ENCODE measurements at regions not wholly inside any gene's neighbourhood (a gene's known extent, or its start where the extent isn't known, plus 50 kb on each side); places are given as distances from the start of the nearest gene placed in this dataset.

GRCh38 chr4:179182741-179183140 lies 1740.5 kb upstream of the AGA start:
- Histone ChIP-seq H3K27ac (ENCODE audit: insufficient read depth, low read length, poor library complexity, severe bottlenecking) (no peak overlapping the region), H3K4me3 (ENCODE audit: low read depth, low read length) (no peak overlapping the region), H3K4me1 (ENCODE audit: control insufficient read depth, insufficient read depth, low read length, poor library complexity, severe bottlenecking) (no peaks in the 10 kb centered on the region), H3K27me3 (ENCODE audit: control insufficient read depth, insufficient read depth, low read length) (no peaks in the 10 kb centered on the region), H3K9me3 (ENCODE audit: control insufficient read depth in 2 of 2, low read length in 2 of 2) (peaks cover 0 to 4% of the 10 kb centered on the region in 2 experiments), H3K36me3 (ENCODE audit: control insufficient read depth, insufficient read depth, low read length) (no peaks in the 10 kb centered on the region)
- H3K27me3 Mint-ChIP-seq = no peaks in the 10 kb centered on the region
- no peaks in the 10 kb centered on the region for H3K4me1 Mint-ChIP-seq
- no peaks in the 10 kb centered on the region for H3K36me3 Mint-ChIP-seq
- H3K9me3 Mint-ChIP-seq = peaks cover 2 to 24% (median 7%) of the 10 kb centered on the region in 7 donors
- no peak overlapping the region for H3K27ac Mint-ChIP-seq
- no peak overlapping the region for H3K4me3 Mint-ChIP-seq
- DNase-seq = no peak
- no peak for ATAC-seq (ENCODE audit: low read depth in 2 of 2)

GRCh38 chr4:179195887-179196286 lies 1753.7 kb upstream of the AGA start:
- Histone ChIP-seq H3K9me3 (ENCODE audit: control insufficient read depth in 2 of 2, low read length in 2 of 2) (no peaks in the 10 kb centered on the region), H3K27me3 (ENCODE audit: control insufficient read depth, insufficient read depth, low read length) (no peaks in the 10 kb centered on the region), H3K4me3 (ENCODE audit: low read depth, low read length) (no peak overlapping the region), H3K27ac (ENCODE audit: insufficient read depth, low read length, poor library complexity, severe bottlenecking) (no peak overlapping the region), H3K36me3 (ENCODE audit: control insufficient read depth, insufficient read depth, low read length) (no peaks in the 10 kb centered on the region), H3K4me1 (ENCODE audit: control insufficient read depth, insufficient read depth, low read length, poor library complexity, severe bottlenecking) (no peaks in the 10 kb centered on the region)
- ATAC-seq (ENCODE audit: low read depth in 2 of 2) (no peak), DNase-seq (no peak)
- H3K4me3 Mint-ChIP-seq = peak overlapping the region in 1 of 4 donors; percentile 43
- peaks cover 3 to 13% (median 7%) of the 10 kb centered on the region in 7 donors for H3K9me3 Mint-ChIP-seq
- no peaks in the 10 kb centered on the region for H3K4me1 Mint-ChIP-seq
- no peaks in the 10 kb centered on the region for H3K36me3 Mint-ChIP-seq
- no peaks in the 10 kb centered on the region for H3K27me3 Mint-ChIP-seq
- no peak overlapping the region for H3K27ac Mint-ChIP-seq

- Histone ChIP-seq H3K4me1 (ENCODE audit: control insufficient read depth, insufficient read depth, low read length, poor library complexity, severe bottlenecking) (no peaks in the 10 kb centered on the region), H3K27me3 (ENCODE audit: control insufficient read depth, insufficient read depth, low read length) (no peaks in the 10 kb centered on the region), H3K4me3 (ENCODE audit: low read depth, low read length) (no peak overlapping the region), H3K27ac (ENCODE audit: insufficient read depth, low read length, poor library complexity, severe bottlenecking) (no peak overlapping the region), H3K36me3 (ENCODE audit: control insufficient read depth, insufficient read depth, low read length) (no peaks in the 10 kb centered on the region), H3K9me3 (ENCODE audit: control insufficient read depth in 2 of 2, low read length in 2 of 2) (no peaks in the 10 kb centered on the region)
- Mint-ChIP-seq H3K36me3 (no peaks in the 10 kb centered on the region), H3K27ac (no peak overlapping the region), H3K4me1 (no peaks in the 10 kb centered on the region), H3K4me3 (no peak overlapping the region), H3K9me3 (peaks cover 1 to 12% (median 7%) of the 10 kb centered on the region in 7 donors), H3K27me3 (no peaks in the 10 kb centered on the region)
- DNase-seq (no peak), ATAC-seq (ENCODE audit: low read depth in 2 of 2) (no peak)
Observed at GRCh38 chr4:179196511-179196910, 1754.3 kb upstream of the AGA start.

GRCh38 chr4:179200681-179201080 lies 1758.4 kb upstream of the AGA start:
- Mint-ChIP-seq H3K27ac (peak overlapping the region in 1 of 3 donors; percentile 32), H3K4me1 (no peaks in the 10 kb centered on the region), H3K27me3 (no peaks in the 10 kb centered on the region), H3K36me3 (no peaks in the 10 kb centered on the region), H3K9me3 (peaks cover 2 to 10% (median 7%) of the 10 kb centered on the region in 7 donors), H3K4me3 (no peak overlapping the region)
- H3K27me3 ChIP-seq (ENCODE audit: control insufficient read depth, insufficient read depth, low read length) = no peaks in the 10 kb centered on the region
- no peak overlapping the region for H3K4me3 ChIP-seq (ENCODE audit: low read depth, low read length)
- H3K36me3 ChIP-seq (ENCODE audit: control insufficient read depth, insufficient read depth, low read length) = no peaks in the 10 kb centered on the region
- DNase-seq = no peak
- H3K27ac ChIP-seq (ENCODE audit: insufficient read depth, low read length, poor library complexity, severe bottlenecking) = no peak overlapping the region
- no peaks in the 10 kb centered on the region for H3K9me3 ChIP-seq (ENCODE audit: control insufficient read depth in 2 of 2, low read length in 2 of 2)
- H3K4me1 ChIP-seq (ENCODE audit: control insufficient read depth, insufficient read depth, low read length, poor library complexity, severe bottlenecking) = no peaks in the 10 kb centered on the region
- no peak for ATAC-seq (ENCODE audit: low read depth in 2 of 2)

- no peaks in the 10 kb centered on the region for H3K36me3 ChIP-seq (ENCODE audit: control insufficient read depth, insufficient read depth, low read length)
- H3K9me3 ChIP-seq (ENCODE audit: control insufficient read depth in 2 of 2, low read length in 2 of 2) = peaks cover 0 to 3% of the 10 kb centered on the region in 2 experiments
- no peaks in the 10 kb centered on the region for H3K36me3 Mint-ChIP-seq
- no peaks in the 10 kb centered on the region for H3K27me3 Mint-ChIP-seq
- no peaks in the 10 kb centered on the region for H3K4me1 ChIP-seq (ENCODE audit: control insufficient read depth, insufficient read depth, low read length, poor library complexity, severe bottlenecking)
- peaks cover 2 to 34% (median 10%) of the 10 kb centered on the region in 7 donors for H3K9me3 Mint-ChIP-seq
- no peak overlapping the region for H3K4me3 ChIP-seq (ENCODE audit: low read depth, low read length)
- no peak for DNase-seq
- H3K4me1 Mint-ChIP-seq = peaks cover 0 to 6% (median 0%) of the 10 kb centered on the region in 4 donors
- no peak overlapping the region for H3K27ac ChIP-seq (ENCODE audit: insufficient read depth, low read length, poor library complexity, severe bottlenecking)
- H3K27me3 ChIP-seq (ENCODE audit: control insufficient read depth, insufficient read depth, low read length) = no peaks in the 10 kb centered on the region
- ATAC-seq (ENCODE audit: low read depth in 2 of 2) = no peak
- H3K27ac Mint-ChIP-seq = no peak overlapping the region
- H3K4me3 Mint-ChIP-seq = no peak overlapping the region
Observed at GRCh38 chr4:179225594-179225993, 1783.4 kb upstream of the AGA start.

GRCh38 chr4:179248821-179249220 lies 1806.6 kb upstream of the AGA start:
- Mint-ChIP-seq H3K4me1 (no peaks in the 10 kb centered on the region), H3K27me3 (no peaks in the 10 kb centered on the region), H3K36me3 (no peaks in the 10 kb centered on the region), H3K9me3 (peaks cover 2 to 19% (median 6%) of the 10 kb centered on the region in 7 donors), H3K4me3 (no peak overlapping the region), H3K27ac (no peak overlapping the region)
- H3K4me3 ChIP-seq (ENCODE audit: low read depth, low read length) = no peak overlapping the region
- DNase-seq (no peak), ATAC-seq (ENCODE audit: low read depth in 2 of 2) (no peak)
- no peaks in the 10 kb centered on the region for H3K4me1 ChIP-seq (ENCODE audit: control insufficient read depth, insufficient read depth, low read length, poor library complexity, severe bottlenecking)
- H3K27me3 ChIP-seq (ENCODE audit: control insufficient read depth, insufficient read depth, low read length) = no peaks in the 10 kb centered on the region
- no peaks in the 10 kb centered on the region for H3K9me3 ChIP-seq (ENCODE audit: control insufficient read depth in 2 of 2, low read length in 2 of 2)
- H3K27ac ChIP-seq (ENCODE audit: insufficient read depth, low read length, poor library complexity, severe bottlenecking) = no peak overlapping the region
- H3K36me3 ChIP-seq (ENCODE audit: control insufficient read depth, insufficient read depth, low read length) = no peaks in the 10 kb centered on the region

- Mint-ChIP-seq H3K36me3 (no peaks in the 10 kb centered on the region), H3K27me3 (no peaks in the 10 kb centered on the region), H3K9me3 (peaks cover 1 to 21% (median 6%) of the 10 kb centered on the region in 7 donors), H3K4me1 (no peaks in the 10 kb centered on the region), H3K27ac (no peak overlapping the region), H3K4me3 (no peak overlapping the region)
- H3K4me1 ChIP-seq (ENCODE audit: control insufficient read depth, insufficient read depth, low read length, poor library complexity, severe bottlenecking) = no peaks in the 10 kb centered on the region
- no peaks in the 10 kb centered on the region for H3K36me3 ChIP-seq (ENCODE audit: control insufficient read depth, insufficient read depth, low read length)
- DNase-seq (no peak), ATAC-seq (ENCODE audit: low read depth in 2 of 2) (no peak)
- H3K27ac ChIP-seq (ENCODE audit: insufficient read depth, low read length, poor library complexity, severe bottlenecking) = no peak overlapping the region
- H3K9me3 ChIP-seq (ENCODE audit: control insufficient read depth in 2 of 2, low read length in 2 of 2) = peaks cover 0 to 4% of the 10 kb centered on the region in 2 experiments
- no peaks in the 10 kb centered on the region for H3K27me3 ChIP-seq (ENCODE audit: control insufficient read depth, insufficient read depth, low read length)
- H3K4me3 ChIP-seq (ENCODE audit: low read depth, low read length) = no peak overlapping the region
Observed at GRCh38 chr4:179268791-179269190, 1826.6 kb upstream of the AGA start.

GRCh38 chr4:179272282-179272681 lies 1830.0 kb upstream of the AGA start:
- Histone ChIP-seq H3K27me3 (ENCODE audit: control insufficient read depth, insufficient read depth, low read length) (no peaks in the 10 kb centered on the region), H3K36me3 (ENCODE audit: control insufficient read depth, insufficient read depth, low read length) (no peaks in the 10 kb centered on the region), H3K27ac (ENCODE audit: insufficient read depth, low read length, poor library complexity, severe bottlenecking) (no peak overlapping the region), H3K4me3 (ENCODE audit: low read depth, low read length) (no peak overlapping the region), H3K4me1 (ENCODE audit: control insufficient read depth, insufficient read depth, low read length, poor library complexity, severe bottlenecking) (no peaks in the 10 kb centered on the region), H3K9me3 (ENCODE audit: control insufficient read depth in 2 of 2, low read length in 2 of 2) (peaks cover 0 to 4% of the 10 kb centered on the region in 2 experiments)
- no peak overlapping the region for H3K4me3 Mint-ChIP-seq
- ATAC-seq (ENCODE audit: low read depth in 2 of 2) (no peak), DNase-seq (no peak)
- no peaks in the 10 kb centered on the region for H3K27me3 Mint-ChIP-seq
- no peak overlapping the region for H3K27ac Mint-ChIP-seq
- H3K36me3 Mint-ChIP-seq = no peaks in the 10 kb centered on the region
- peaks cover 0 to 13% (median 4%) of the 10 kb centered on the region in 7 donors for H3K9me3 Mint-ChIP-seq
- H3K4me1 Mint-ChIP-seq = no peaks in the 10 kb centered on the region
